Endothelial cell of umbilical vein (primary cell): ENCODE measurements at regions not wholly inside any gene's neighbourhood (a gene's known extent, or its start where the extent isn't known, plus 50 kb on each side); places are given as distances from the start of the nearest gene placed in this dataset.

ENCODE experiments used
- BruUV-seq: library from RNA; stranded (reverse); fragments of 400-500 nt; replicated peaks from 2 replicates; lab custom pipeline; 2021; lab: Mats Ljungman, UMichigan
- CTCF ChIA-PET: fragments of 300-600, 350-600 bp; sonication (Branson Sonifier 250); formaldehyde crosslinking; loops from one replicate; lab custom pipeline; 2021; ENCODE audit warnings: antibody characterized with exemption, inconsistent platforms; lab: Charles Lee
- POLR2A ChIA-PET: fragments of 300-600, 350-600 bp; sonication (Branson Sonifier 250); formaldehyde crosslinking; loops from one replicate; lab custom pipeline; 2021; ENCODE audit warnings: antibody characterized with exemption, inconsistent platforms; lab: Charles Lee
- DNase-seq: peaks from one replicate; pipeline ENCODE4 v3.0.0-alpha.2; 2011; ENCODE audit warnings: low read depth, low spot score
- FAIRE-seq: peaks from 2 replicates; lab custom pipeline; 2011; peaks lifted over from hg19 to GRCh38; lab: Jason Lieb, UNC
- H2AFZ ChIP-seq: 2 replicates; pipeline ENCODE4 v1.6.0; 2012; ENCODE audit warnings: low read depth, low read length, control low read depth, inconsistent platforms
- H3K27ac ChIP-seq: 2 replicates; pipeline ENCODE4 v1.5.1; 2011; ENCODE audit warnings: low read depth, mild to moderate bottlenecking, control low read depth, low read length, moderate library complexity; ENCODE audit not compliant: insufficient read depth
- H3K27me3 ChIP-seq, 2 experiments: 2 replicates each; pipeline versions ENCODE4 v1.6.0 to v1.6.1; 2011; ENCODE audit warnings: low read length in 2 of 2, mixed read lengths in 1 of 2; ENCODE audit not compliant: control insufficient read depth in 2 of 2, insufficient read depth in 2 of 2
- H3K36me3 ChIP-seq, 2 experiments: 2 replicates in 1 of 2; 3 replicates in 1 of 2; pipeline ENCODE4 v1.5.1; 2011; ENCODE audit warnings: low read length in 2 of 2, mild to moderate bottlenecking in 1 of 2, moderate library complexity in 1 of 2; ENCODE audit not compliant: control insufficient read depth in 2 of 2, insufficient read depth in 2 of 2; ENCODE audit errors: extremely low read depth in 1 of 2
- H3K4me1 ChIP-seq: 3 replicates; pipeline ENCODE4 v1.5.1; 2011; ENCODE audit warnings: mild to moderate bottlenecking, low read length; ENCODE audit not compliant: control insufficient read depth, insufficient read depth; ENCODE audit errors: extremely low read depth
- H3K4me2 ChIP-seq: 2 replicates; pipeline ENCODE4 v1.6.1; 2011; ENCODE audit warnings: low read length, control low read depth, mixed read lengths; ENCODE audit not compliant: insufficient read depth
- H3K4me3 ChIP-seq, 3 experiments: fragments of 200-600 bp in 1 of 3; sonication (generic), shearing (Covaris generic) in 1 of 3; replicated peaks in 1 of 3; 2 replicates each; pipeline ENCODE4 v1.5.1; 2011 to 2016; ENCODE audit warnings: control low read depth in 3 of 3, low read length in 3 of 3, mild to moderate bottlenecking in 2 of 3, inconsistent platforms in 1 of 3, low read depth in 1 of 3, moderate library complexity in 1 of 3; ENCODE audit not compliant: insufficient read depth in 1 of 3
- H3K79me2 ChIP-seq: 2 replicates; pipeline ENCODE4 v1.6.0; 2012; ENCODE audit warnings: low read length, inconsistent platforms; ENCODE audit not compliant: control insufficient read depth, insufficient read depth
- H3K9ac ChIP-seq: replicated peaks from 2 replicates; pipeline ENCODE3; 2011; ENCODE audit warnings: low read length, control low read depth; ENCODE audit not compliant: insufficient read depth; ENCODE audit errors: extremely low read depth
- H3K9me1 ChIP-seq: replicated peaks from 3 replicates; pipeline ENCODE4 v1.6.0; 2011; ENCODE audit warnings: mild to moderate bottlenecking, low read length; ENCODE audit not compliant: control insufficient read depth, insufficient read depth; ENCODE audit errors: extremely low read depth
- H3K9me3 ChIP-seq: replicated peaks from 2 replicates; pipeline ENCODE4 v1.5.1; 2012; ENCODE audit warnings: low read length, inconsistent platforms; ENCODE audit not compliant: control insufficient read depth, insufficient read depth
- H4K20me1 ChIP-seq: replicated peaks from 2 replicates; pipeline ENCODE3; 2011; ENCODE audit warnings: mild to moderate bottlenecking, low read length; ENCODE audit not compliant: control insufficient read depth, insufficient read depth; ENCODE audit errors: extremely low read depth
- EZH2 ChIP-seq: IDR thresholded peaks from 2 replicates; pipeline ENCODE4 v1.6.1; 2012; ENCODE audit warnings: borderline replicate concordance, low read depth, mild to moderate bottlenecking, moderate library complexity, low read length, inconsistent platforms; ENCODE audit not compliant: severe bottlenecking
- FOS ChIP-seq: IDR thresholded peaks from 2 replicates; pipeline ENCODE4 v1.6.1; 2011; ENCODE audit warnings: mild to moderate bottlenecking, low read length, moderate library complexity, borderline replicate concordance; ENCODE audit not compliant: insufficient read depth
- GATA2 ChIP-seq: IDR thresholded peaks from 2 replicates; pipeline ENCODE4 v1.7.0; 2011; ENCODE audit warnings: low read depth, mild to moderate bottlenecking, moderate library complexity, mixed read lengths, low read length; ENCODE audit not compliant: insufficient read length, insufficient read depth
- JUN ChIP-seq: IDR thresholded peaks from 2 replicates; pipeline ENCODE4 v1.6.1; 2011; ENCODE audit warnings: borderline replicate concordance, low read depth; ENCODE audit not compliant: insufficient read length, insufficient read depth
- MYC ChIP-seq: IDR thresholded peaks from one replicate; pipeline ENCODE4 v1.6.1; 2011; ENCODE audit warnings: mild to moderate bottlenecking, low read depth, low read length
- POLR2A ChIP-seq: IDR thresholded peaks from 2 replicates; pipeline ENCODE4 v1.6.1; 2012; ENCODE audit warnings: low read depth, mild to moderate bottlenecking, control low read depth, low read length
- POLR2AphosphoS5 ChIP-seq: IDR thresholded peaks from 2 replicates; pipeline ENCODE4 v1.6.1; 2012; ENCODE audit warnings: low read depth, mild to moderate bottlenecking, control low read depth, low read length, moderate library complexity; ENCODE audit not compliant: insufficient read depth
- dilution Hi-C: fragments of 300-500 bp; cut with MboI; formaldehyde crosslinking; loops from one replicate; pipeline ENCODE4 v1.15.0; 2019; ENCODE audit warnings: low sequenced_read_pairs; ENCODE audit not compliant: extremely low pct_ligation_motif_present
- intact Hi-C: fragments of 100-400 bp; cut with micrococcal nuclease; formaldehyde crosslinking; loops from one replicate; pipeline ENCODE4 v1.10.0; 2022
- TF ChIP-seq, protein P1 (sequence below), 2 donors: IDR thresholded peaks; 1 replicate in 1 of 2; 2 replicates in 1 of 2; pipeline ENCODE4 v1.5.1; 2011; ENCODE audit warnings: low read length in 2 of 2, mild to moderate bottlenecking in 2 of 2, moderate library complexity in 2 of 2, control low read depth in 1 of 2, inconsistent platforms in 1 of 2, low read depth in 1 of 2; ENCODE audit not compliant: insufficient read depth in 1 of 2; ENCODE audit errors: extremely low read depth in 1 of 2
- TF ChIP-seq, protein P2 (sequence below): IDR thresholded peaks from 2 replicates; pipeline ENCODE4 v1.6.1; 2011; ENCODE audit not compliant: insufficient read depth, insufficient read length

GRCh38 chr22:48143856-48144255 is 1381.4 kb downstream of the TBC1D22A start:
- POLR2A ChIA-PET: no interaction called here
- intact Hi-C loops (no loop called here), dilution Hi-C loops (no loop called here)
- Histone ChIP-seq H3K9me3 (peaks cover 17% of the 10 kb centered on the region), H3K36me3 (no peaks in the 10 kb centered on the region), H3K4me2 (no peak overlapping the region), H3K27ac (no peak overlapping the region), H3K9me1 (no peaks in the 10 kb centered on the region), H3K79me2 (no peaks in the 10 kb centered on the region), H3K4me3 (no peak overlapping the region), H3K27me3 (no peaks in the 10 kb centered on the region), H3K9ac (no peak overlapping the region), H2AFZ (no peak overlapping the region), H4K20me1 (no peaks in the 10 kb centered on the region), H3K4me1 (no peaks in the 10 kb centered on the region)
- TF ChIP-seq POLR2AphosphoS5 (no peak), FOS (no peak), MYC (no peak), GATA2 (no peak), POLR2A (no peak), EZH2 (no peak), JUN (no peak)
- TF ChIP-seq, protein P1, sequence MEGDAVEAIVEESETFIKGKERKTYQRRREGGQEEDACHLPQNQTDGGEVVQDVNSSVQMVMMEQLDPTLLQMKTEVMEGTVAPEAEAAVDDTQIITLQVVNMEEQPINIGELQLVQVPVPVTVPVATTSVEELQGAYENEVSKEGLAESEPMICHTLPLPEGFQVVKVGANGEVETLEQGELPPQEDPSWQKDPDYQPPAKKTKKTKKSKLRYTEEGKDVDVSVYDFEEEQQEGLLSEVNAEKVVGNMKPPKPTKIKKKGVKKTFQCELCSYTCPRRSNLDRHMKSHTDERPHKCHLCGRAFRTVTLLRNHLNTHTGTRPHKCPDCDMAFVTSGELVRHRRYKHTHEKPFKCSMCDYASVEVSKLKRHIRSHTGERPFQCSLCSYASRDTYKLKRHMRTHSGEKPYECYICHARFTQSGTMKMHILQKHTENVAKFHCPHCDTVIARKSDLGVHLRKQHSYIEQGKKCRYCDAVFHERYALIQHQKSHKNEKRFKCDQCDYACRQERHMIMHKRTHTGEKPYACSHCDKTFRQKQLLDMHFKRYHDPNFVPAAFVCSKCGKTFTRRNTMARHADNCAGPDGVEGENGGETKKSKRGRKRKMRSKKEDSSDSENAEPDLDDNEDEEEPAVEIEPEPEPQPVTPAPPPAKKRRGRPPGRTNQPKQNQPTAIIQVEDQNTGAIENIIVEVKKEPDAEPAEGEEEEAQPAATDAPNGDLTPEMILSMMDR (IDR thresholded peaks at IDR 0.05; ENCODE audit: extremely low read depth in 1 of 2, insufficient read depth in 1 of 2, low read depth in 1 of 2, low read length in 2 of 2): no peak
- TF ChIP-seq, protein P2, sequence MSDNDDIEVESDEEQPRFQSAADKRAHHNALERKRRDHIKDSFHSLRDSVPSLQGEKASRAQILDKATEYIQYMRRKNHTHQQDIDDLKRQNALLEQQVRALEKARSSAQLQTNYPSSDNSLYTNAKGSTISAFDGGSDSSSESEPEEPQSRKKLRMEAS: no peak
- CTCF ChIA-PET: no interaction called here
- no TSS peak for BruUV-seq
- FAIRE-seq: no peak
- no peak for DNase-seq
